Dermis microvascular lymphatic vessel endothelial cell (primary cell): ENCODE measurements at regions not wholly inside any gene's neighbourhood (a gene's known extent, or its start where the extent isn't known, plus 50 kb on each side); places are given as distances from the start of the nearest gene placed in this dataset.

ENCODE experiments used
- DNase-seq, 2 donors: peaks; one replicate each; pipeline versions ENCODE4 v3.0.0 to v3.0.0-alpha.2; 2010; ENCODE audit warnings: low read depth in 2 of 2

GRCh38 chr16:85971902-85972638, 73.1 kb downstream of the IRF8 start:
- DNase-seq = no peak

GRCh38 chr16:85974428-85975375, 75.7 kb downstream of the IRF8 start:
- DNase-seq = no peak

GRCh38 chr16:85975451-85975981, 76.6 kb downstream of the IRF8 start:
- no peak for DNase-seq

- no peak for DNase-seq
These were observed 79.4 kb downstream of the IRF8 start for GRCh38 chr16:85978291-85978775.

- no peak for DNase-seq
These were observed 80.0 kb downstream of the IRF8 start for GRCh38 chr16:85978976-85979375.

- no peak for DNase-seq
These were observed 80.6 kb downstream of the IRF8 start for GRCh38 chr16:85979605-85980004.

GRCh38 chr16:85980686-85981085, 81.7 kb downstream of the IRF8 start:
- no peak for DNase-seq

GRCh38 chr16:85981826-85982562, 83.0 kb downstream of the IRF8 start:
- DNase-seq = no peak

GRCh38 chr16:85982563-85982939, 83.6 kb downstream of the IRF8 start:
- DNase-seq = no peak

GRCh38 chr16:85983064-85983463, 84.1 kb downstream of the IRF8 start:
- DNase-seq = no peak

- no peak for DNase-seq
These were observed 84.8 kb downstream of the IRF8 start for GRCh38 chr16:85983606-85984230.

GRCh38 chr16:85984231-85984880, 85.4 kb downstream of the IRF8 start:
- no peak for DNase-seq

GRCh38 chr16:85984947-85985451, 86.0 kb downstream of the IRF8 start:
- DNase-seq = no peak

GRCh38 chr16:85986931-85987749, 88.2 kb downstream of the IRF8 start:
- DNase-seq = peak in 1 of 2 donors; percentile 20

GRCh38 chr16:85987750-85988078, 88.8 kb downstream of the IRF8 start:
- no peak for DNase-seq

- DNase-seq = no peak
These were observed 89.3 kb downstream of the IRF8 start for GRCh38 chr16:85988306-85988705.

GRCh38 chr16:85988723-85989313, 89.9 kb downstream of the IRF8 start:
- no peak for DNase-seq

- DNase-seq = no peak
These were observed 90.4 kb downstream of the IRF8 start for GRCh38 chr16:85989376-85989775.
